ENCODE measurements at regions not wholly inside any gene's neighbourhood (a gene's known extent, or its start where the extent isn't known, plus 50 kb on each side); places are given as distances from the start of the nearest gene placed in this dataset.

DNA sequence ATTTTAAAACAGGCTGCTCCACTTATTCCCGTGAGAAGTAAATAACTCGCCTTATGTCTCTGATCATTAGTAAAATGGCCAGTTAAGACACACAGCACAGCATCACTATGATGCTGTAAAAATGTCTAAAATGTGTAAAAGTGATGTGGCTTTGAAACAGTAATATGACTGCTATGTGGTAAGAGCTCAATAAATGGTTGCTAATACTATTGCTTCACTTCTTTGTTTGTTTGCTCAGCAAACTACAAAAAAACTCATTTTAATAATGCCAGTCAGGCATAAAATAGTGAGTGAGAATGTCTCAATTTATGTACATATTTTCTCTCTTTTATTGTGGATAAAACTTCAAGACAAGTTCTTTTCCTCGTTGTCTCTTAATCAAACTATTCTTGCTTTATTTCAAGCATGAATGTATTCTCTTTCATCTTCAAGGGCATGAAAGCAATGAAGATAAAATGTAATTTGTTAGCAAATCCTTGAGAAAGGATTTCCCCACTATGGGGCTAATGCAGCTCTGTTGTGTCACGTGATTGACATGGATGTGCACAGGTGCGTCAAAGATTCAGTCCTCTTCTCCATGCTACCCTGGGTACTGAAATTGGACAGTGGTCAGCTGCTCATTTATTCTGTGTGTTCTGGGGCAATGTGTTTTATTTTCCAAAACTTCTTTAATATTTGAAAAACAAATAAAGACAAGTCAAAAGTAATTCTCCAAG lies 387.2 kb downstream of the TRIB2 start:
- DNase-seq: no peak

DNA sequence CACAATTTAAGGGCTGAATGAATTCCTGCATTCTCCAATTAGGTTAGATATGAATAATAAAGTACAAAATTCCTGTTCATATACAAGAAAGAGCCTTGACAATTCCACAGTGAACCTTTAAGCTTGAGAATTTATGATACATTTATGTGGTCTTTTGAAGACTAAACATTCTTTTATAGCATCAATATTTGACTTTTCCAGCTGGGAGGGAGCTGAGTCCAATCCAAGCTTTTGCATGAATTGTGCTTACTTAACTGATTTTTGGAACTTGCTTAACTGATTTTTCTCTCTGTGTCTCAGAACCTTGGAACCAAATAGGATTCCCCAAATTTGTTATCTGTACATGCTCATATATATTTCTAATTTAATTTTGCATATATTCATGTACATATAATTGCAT lies 388.0 kb downstream of the TRIB2 start:
- no peak for DNase-seq

DNA sequence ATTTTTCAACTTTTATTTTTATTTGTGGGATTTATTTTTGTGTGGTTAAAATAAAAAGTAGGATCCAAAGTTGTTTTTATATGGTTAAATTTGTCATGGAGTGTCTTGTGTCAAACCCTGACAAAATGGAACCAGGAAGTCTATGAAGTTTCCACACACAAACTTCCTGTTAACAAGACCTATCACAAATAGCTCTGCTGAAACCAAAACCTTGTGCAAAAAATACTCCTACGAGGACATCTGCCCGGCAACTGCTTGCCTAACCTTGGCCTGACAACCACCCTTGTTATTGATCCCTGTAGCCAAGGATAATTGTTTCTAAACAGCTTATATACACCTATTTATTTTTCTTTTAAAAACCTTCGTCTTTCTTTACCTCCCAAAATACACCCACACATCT lies 389.6 kb downstream of the TRIB2 start:
- DNase-seq: no peak

DNA sequence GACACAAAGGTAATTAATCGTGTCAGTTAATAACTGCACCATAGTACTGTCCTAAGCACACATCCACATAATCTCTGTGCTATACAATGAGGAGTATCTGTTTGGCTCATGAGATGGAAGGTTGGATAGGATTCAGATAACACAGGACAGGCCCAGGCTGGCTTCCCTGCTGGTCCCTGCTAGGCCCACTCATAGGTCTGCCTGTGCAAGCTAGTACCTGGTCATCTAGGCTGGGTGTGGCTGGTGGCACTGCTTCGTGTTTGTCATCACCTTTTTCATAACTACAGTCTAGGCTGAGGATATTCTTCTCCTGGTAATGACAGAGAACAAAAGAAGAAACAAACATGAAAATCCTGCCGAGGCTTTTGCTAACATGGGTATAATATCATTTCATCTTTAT lies 392.8 kb downstream of the TRIB2 start:
- no peak for DNase-seq

DNA sequence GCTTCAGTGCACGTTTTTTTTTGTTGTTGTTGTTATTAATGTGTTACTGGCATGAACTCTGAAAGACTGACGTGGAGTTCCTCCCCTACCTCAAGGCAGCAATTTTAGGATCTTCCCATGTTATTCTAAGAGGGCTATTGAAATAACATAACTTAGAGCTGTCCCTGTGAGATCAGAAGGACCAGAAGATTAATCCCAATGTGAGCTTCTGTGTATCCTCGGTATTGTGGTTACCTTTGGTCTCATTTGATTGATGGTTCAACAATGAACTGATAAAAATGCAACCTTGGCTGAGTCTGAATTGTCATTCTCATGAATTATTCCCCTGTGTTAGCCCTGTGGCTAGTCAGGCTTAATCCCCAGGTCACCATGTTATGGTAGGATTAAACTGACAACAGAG lies 394.1 kb downstream of the TRIB2 start:
- peak; percentile 1 for DNase-seq

GRCh38 chr2:13113002-13113401 lies 396.3 kb downstream of the TRIB2 start:
- no peak for DNase-seq

DNA sequence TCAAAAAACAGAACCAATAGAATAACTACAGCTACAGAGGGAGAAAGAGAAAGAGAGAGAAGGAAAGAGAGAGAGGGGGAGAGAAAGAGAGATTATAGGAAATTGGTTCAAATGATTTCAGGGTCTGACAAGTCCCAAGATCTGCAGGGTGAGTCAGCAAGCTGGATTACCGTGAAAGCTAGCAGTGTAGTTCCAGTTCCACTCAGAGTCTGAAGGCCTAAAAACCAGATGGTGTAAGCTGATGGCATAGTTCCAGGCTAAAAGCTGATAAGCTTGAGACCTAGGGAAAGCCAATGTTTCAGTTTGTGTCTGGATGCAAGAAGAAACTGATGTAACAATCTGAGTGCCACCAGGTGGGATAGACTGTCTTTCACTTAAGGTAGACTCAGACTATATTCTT lies 397.7 kb downstream of the TRIB2 start:
- peak; percentile 24 for DNase-seq

GRCh38 chr2:13115643-13116042 lies 398.9 kb downstream of the TRIB2 start:
- no peak for DNase-seq

- DNase-seq: no peak
Measured at GRCh38 chr2:13121096-13121495, 404.4 kb downstream of the TRIB2 start.

DNA sequence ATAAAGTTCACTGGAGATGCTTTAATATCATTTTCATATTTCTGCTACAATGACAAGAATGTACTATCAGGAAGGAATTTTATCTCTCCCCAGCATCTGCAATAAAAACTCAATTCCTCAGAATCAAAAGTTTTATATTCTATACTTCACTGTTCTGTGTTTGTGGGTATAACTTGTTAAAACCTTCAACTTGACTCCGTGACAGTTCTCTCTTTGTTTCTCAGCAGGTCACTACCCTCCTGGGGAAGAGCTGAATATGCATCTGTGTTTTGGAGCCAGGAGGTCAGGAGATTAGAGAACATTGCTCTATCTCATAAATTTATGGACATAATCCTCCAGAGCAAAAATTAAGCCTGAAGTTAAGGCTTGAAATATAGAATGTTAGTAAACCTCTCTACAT lies 411.4 kb downstream of the TRIB2 start:
- no peak for DNase-seq

- no peak for DNase-seq
Measured at GRCh38 chr2:13135369-13135768, 418.6 kb downstream of the TRIB2 start.

DNA sequence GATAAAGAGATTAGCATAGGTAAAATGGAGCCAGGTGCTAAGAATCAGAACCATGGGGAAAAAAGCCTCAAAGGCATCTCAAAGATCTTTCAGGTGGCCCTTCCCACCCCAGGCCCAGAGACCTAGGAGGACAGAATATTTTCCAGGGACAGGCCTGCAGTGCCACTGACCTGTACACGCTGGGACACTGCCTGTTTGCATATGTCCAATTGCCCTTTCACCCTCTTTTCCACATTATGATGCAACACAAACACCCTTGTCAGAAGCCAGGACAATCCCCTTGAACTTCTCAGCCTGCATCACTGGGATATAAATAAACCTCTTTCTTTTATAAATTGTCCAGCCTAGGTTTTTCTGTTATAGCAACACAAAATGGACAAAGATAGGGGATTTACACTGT lies 419.1 kb downstream of the TRIB2 start:
- DNase-seq: no peak

GRCh38 chr2:13137679-13138078 lies 420.9 kb downstream of the TRIB2 start:
- no peak for DNase-seq

GRCh38 chr2:13141315-13141714 lies 424.6 kb downstream of the TRIB2 start:
- DNase-seq: no peak

DNA sequence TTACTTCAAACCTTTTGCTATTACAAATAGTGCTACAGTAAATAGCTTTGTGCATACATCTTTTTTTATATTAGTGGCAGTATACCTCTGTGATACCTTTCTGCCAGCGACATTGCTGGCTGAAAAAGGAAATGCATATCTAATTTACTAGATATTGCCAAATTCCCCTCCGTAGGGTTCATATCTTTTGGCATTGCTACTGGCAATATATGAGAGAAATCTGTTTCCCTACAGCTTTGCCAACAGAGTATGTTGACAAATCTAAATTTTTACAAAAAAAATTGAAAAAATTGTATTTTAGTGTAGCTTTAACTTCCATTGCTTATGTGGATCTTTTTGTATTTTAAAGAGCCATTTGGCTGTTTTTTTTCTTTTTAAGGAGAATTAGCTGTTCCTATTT lies 426.7 kb downstream of the TRIB2 start:
- no peak for DNase-seq

GRCh38 chr2:13156916-13157315 lies 440.2 kb downstream of the TRIB2 start:
- no peak for DNase-seq

- no peak for DNase-seq
Measured at GRCh38 chr2:13158466-13158865, 441.7 kb downstream of the TRIB2 start.

DNA sequence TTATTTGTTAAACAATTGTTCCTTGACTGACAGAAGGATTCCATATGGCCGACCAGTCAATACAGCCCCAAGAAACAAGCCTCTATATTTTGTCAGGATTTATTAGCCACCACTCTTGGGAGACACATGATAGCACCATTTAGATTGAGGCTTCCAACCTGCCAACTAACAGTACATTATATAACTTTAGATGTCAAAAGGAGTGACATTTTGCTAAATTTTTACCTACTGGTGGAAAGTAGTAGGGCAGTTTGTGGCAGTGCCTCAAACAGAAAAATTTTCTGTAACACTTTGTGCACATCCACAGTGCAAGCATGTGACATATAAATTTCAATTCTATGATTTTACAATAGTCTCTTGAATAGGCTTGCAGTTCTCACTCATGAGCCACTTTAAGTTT lies 464.0 kb downstream of the TRIB2 start:
- DNase-seq: no peak

DNA sequence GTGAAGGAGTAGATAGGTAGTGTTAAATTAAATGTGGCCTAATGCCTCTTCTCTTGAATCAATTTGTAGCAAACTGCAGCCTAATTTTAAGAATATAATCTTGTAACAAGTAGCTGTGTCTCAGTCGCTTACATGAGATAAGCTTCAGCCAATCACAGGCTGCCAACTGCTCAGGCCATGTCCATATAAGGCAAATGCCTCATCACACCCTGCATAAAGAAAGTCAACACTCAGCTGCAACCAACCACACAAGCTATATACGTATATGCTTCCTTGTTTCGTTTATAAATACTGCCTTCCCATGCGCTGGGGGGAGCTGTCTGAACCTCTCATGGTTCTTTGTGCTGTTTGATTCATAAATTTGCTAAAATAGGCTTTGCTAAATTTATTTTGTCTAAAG lies 476.3 kb downstream of the TRIB2 start:
- peak; percentile 14 for DNase-seq

GRCh38 chr2:13193900-13194299 lies 477.2 kb downstream of the TRIB2 start:
- peak; percentile 16 for DNase-seq

GRCh38 chr2:13195270-13195669 lies 478.5 kb downstream of the TRIB2 start:
- no peak for DNase-seq

- DNase-seq: no peak
Measured at GRCh38 chr2:13197248-13197647, 480.5 kb downstream of the TRIB2 start.

DNA sequence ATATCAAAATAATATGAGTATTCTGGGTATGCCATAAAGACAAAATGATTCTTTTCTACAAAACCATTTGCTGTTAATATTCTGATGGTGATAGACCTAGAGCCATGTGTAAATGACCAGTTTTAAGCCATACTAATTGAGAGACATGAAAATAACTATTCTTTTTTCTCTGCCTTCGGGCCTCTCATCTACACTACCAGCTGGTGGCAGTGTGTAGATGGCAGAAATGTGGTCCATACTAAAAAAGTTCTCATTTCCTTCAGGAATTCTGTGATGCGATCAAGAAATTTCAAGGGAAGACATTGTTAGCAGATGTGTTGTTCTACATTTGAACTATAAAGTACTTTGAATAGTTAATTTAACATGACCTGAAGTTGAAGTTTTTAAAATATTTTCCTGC lies 485.2 kb downstream of the TRIB2 start:
- peak; percentile 1 for DNase-seq

DNA sequence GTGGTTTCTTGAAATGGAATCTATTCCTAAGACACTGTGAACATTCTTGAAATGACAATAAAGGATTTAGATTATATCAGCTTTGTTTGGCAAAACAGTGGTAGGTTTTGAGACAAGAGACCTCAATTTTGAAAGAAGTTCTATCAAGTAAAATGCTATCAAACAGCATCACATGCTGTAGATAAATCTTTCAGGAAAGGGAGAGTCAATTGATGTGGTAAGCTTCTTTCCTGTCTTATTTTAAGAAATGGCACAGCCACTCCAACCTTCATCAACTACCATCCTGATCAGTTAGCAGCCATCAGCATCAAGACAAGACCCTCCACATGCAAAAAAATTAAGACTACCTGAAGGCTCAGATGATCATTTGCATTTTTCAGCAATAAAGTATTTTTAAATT lies 495.4 kb downstream of the TRIB2 start:
- DNase-seq: no peak

- DNase-seq: no peak
Measured at GRCh38 chr2:13218205-13218604, 501.5 kb downstream of the TRIB2 start.

Data from fibroblast of skin of abdomen (primary cell).